HFF-Myc (cell line): ENCODE measurements at regions not wholly inside any gene's neighbourhood (a gene's known extent, or its start where the extent isn't known, plus 50 kb on each side); places are given as distances from the start of the nearest gene placed in this dataset.

Experiments used
- DNase-seq: peaks from one replicate; pipeline ENCODE4 v3.0.0-alpha.2; 2011; ENCODE audit warnings: low read depth; ENCODE audit errors: extremely low read depth
- H3K4me3 ChIP-seq: replicated peaks from 2 replicates; pipeline ENCODE4 v1.5.1; 2011; ENCODE audit warnings: low read depth, mild to moderate bottlenecking, control low read depth, low read length
- CTCF ChIP-seq: IDR thresholded peaks from 2 replicates; pipeline ENCODE4 v1.5.1; 2012; ENCODE audit warnings: mild to moderate bottlenecking, low read depth, low read length, control low read depth; ENCODE audit errors: missing control alignments

- H3K4me3 ChIP-seq: no peak overlapping the region
- no peak for DNase-seq
- no peak for TF ChIP-seq CTCF
Observed at GRCh38 chr20:9926476-9926875, 87.6 kb upstream of the PAK5 start.

- no peak for TF ChIP-seq CTCF
- no peak for DNase-seq
- H3K4me3 ChIP-seq: no peak overlapping the region
Observed at GRCh38 chr20:9926007-9926406, 87.1 kb upstream of the PAK5 start.

- no peak for DNase-seq
- no peak for TF ChIP-seq CTCF
- H3K4me3 ChIP-seq: no peak overlapping the region
Observed at GRCh38 chr20:9923648-9924047, 84.8 kb upstream of the PAK5 start.

GRCh38 chr20:9920866-9921265 is 82.0 kb upstream of the PAK5 start:
- no peak overlapping the region for H3K4me3 ChIP-seq
- DNase-seq: no peak
- no peak for TF ChIP-seq CTCF

GRCh38 chr20:9919271-9920014 is 80.6 kb upstream of the PAK5 start:
- DNase-seq: no peak

GRCh38 chr20:9918348-9918747 is 79.5 kb upstream of the PAK5 start:
- TF ChIP-seq CTCF: no peak

More at GRCh38 chr20:9919271-9920014, 80.6 kb upstream of the PAK5 start:
- H3K4me3 ChIP-seq: no peak overlapping the region
- no peak for TF ChIP-seq CTCF

GRCh38 chr20:9916761-9917160 is 77.9 kb upstream of the PAK5 start:
- TF ChIP-seq CTCF: no peak
- no peak for DNase-seq
- no peak overlapping the region for H3K4me3 ChIP-seq

More at GRCh38 chr20:9918348-9918747, 79.5 kb upstream of the PAK5 start:
- no peak for DNase-seq
- no peak overlapping the region for H3K4me3 ChIP-seq
